GM04503 (cell line): ENCODE measurements at regions not wholly inside any gene's neighbourhood (a gene's known extent, or its start where the extent isn't known, plus 50 kb on each side); places are given as distances from the start of the nearest gene placed in this dataset.

ENCODE experiments used
- DNase-seq: peaks from one replicate; pipeline ENCODE4 v3.0.0-alpha.2; 2012; ENCODE audit warnings: low read depth

DNA sequence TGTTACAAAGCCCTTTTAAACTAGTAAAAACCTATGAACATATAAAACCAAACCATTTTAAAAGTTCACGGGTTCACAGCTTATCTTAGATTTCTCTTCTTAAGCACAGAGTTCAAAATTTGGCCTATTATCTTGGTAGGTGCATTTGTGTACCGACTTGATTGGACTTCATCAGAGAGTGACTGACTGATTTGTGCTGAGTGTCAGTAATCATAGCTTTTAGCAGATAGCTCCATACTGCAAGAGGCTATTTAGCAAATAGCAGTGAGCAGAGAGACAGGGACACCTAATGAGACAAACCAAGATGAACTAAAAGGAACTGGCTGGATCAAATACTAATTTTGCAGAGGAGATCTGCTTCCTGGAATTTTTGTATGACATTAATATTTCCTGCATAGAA is 274.5 kb downstream of the PRR16 start:
- no peak for DNase-seq

- no peak for DNase-seq
Measured at GRCh38 chr5:120740989-120741388, 276.9 kb downstream of the PRR16 start.

DNA sequence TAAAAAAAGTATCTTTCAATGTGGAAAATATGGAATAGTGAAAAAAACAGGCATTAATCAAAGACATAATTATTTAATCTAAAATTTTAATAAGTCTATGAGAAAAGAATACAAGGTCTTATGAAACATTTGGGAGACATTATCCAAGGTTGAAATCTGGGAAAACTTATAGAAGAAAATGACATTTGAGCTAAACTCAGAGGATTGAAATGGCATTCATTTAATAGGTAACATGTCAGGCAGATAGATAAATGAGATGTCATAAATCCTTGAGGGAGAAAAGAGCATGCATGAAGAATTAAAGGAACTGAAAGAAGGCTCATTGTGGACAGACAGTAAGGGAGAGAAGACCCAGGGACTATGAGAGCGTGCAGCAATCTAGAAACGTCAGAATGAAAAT is 284.4 kb downstream of the PRR16 start:
- DNase-seq: no peak

- DNase-seq: no peak
Measured at GRCh38 chr5:120749737-120750136, 285.6 kb downstream of the PRR16 start.

DNA sequence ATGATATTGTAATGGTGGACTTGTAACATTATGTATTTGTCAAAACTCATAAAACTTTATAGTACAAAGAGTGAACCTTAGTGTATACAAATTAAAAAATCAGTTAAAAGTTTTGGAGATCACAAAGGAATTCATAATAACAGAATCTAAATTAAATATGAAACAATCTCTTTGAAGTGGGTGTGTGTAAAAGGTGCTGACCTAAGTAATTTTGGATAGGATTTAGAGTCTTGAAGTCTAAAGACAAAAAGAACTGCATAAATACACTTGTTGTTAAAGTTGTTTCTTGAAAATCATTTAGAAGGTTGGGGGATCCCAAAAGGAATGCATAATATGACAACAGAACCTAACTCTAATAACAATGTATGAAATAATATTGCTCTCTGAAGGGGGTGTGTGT is 295.5 kb downstream of the PRR16 start:
- DNase-seq: no peak

DNA sequence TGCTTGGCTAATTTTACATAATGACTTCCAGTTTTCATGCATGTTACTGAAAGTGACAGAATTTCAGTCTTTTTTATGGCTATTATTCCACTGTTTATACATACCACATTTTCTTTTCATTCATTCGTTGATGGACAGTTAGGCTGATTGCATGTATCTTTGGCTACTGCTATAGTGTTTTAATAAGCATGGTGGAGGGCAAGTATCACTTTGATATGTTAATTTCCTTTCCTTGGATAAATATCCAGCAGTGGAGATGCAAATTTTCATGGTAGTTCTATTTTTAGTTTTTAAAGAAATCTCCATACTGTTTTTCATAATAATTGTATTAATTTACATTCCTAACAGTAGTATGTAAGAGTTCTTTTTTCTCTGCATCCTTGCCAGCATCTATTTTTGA is 297.9 kb downstream of the PRR16 start:
- DNase-seq: no peak

- peak; percentile 34 for DNase-seq
Measured at GRCh38 chr5:120765189-120765588, 301.1 kb downstream of the PRR16 start.

DNA sequence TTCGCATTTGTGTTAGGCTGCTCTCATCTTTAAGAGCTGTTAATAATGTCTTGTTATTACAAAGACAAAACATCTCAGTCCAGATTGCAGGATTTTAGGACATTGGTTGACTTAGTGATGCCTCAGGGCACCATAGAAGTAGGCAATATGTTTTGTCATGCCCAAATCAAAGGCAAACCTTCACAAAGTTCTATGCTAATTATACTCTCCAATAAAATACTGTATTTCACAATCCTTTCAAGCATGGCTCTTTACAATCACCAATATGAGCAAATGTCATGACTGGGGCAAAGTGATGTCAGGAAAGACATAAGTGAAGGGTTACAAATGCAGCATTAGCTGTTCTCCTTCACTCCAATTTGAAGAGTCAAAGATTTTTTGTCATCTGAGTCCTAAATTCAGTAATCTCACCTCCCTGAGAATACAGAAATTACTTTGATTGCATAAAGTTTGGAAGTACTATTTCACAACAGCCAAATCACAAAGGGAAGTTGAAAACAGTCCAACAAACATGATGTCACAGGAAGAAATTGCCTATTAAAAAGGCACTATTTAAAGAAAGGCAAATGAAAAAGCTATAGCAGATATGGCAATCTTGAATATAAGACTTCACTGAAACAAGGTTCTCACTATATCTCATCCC is 303.2 kb downstream of the PRR16 start:
- peak; percentile 34 for DNase-seq

- peak; percentile 75 for DNase-seq
Measured at GRCh38 chr5:120769312-120769872, 305.3 kb downstream of the PRR16 start.

DNA sequence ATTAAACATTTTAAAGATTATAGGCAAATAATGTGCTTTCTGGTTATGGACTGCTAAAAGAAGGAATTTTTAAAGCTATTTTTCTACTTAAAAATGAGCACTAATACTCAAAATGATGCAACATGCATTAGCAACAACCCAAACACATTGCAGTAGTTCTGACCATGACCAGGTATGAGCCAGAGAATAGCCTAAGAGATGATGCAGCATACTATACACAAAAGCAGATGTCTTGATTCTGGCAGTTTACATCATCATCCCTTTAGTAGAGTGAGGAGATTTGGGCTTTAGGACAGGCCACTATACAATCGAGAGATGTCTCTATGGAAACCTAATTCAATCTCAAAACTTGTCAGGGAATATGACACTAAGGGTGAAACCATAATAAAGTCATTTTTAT is 307.1 kb downstream of the PRR16 start:
- no peak for DNase-seq

DNA sequence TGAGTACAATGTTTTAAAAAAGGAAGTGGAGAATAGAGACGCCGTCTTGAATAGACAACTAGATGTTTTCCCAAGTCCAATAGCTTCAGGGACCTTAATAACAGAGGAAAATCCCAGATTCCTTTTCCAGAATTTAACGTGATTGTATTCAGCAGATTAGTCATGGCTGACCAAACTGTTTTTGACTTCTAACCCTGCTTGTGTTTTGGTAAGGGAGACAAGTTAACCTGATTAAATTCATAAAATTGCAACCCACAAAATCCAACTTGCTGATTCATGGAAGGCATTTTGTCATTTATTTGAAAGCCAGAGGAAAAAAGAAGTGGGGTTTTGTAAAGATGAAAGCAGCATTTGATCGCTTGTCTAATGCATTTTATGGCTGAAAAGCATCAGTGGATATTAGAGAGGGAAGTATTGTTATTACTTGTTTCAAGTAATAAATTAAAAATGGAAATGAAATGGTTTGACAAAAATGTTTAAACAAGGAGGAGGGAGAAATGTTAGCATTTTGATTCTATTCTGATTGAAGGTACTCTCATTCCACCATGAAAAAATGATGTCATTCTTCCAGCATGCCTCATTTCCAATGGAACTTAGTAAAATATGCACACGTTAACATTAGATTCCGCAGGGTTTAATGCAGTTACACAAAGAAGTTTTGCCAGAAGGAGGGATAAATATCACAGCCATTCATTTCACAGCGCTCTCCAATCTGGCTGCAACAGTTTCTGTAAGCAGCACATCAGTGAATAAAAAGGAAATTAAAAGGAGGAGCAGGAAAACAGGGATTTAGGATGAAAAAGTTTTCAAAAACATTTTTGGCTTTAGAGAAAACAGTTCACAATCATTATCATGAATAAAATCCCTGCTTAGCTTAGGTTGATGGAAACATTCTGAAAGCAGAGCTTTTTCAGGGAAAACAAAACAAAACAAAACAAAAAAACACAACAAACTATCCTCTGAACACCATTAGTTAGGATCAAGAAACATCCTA is 314.7 kb downstream of the PRR16 start:
- DNase-seq: peak; percentile 50

- DNase-seq: peak; percentile 45
Measured at GRCh38 chr5:120779674-120780073, 315.6 kb downstream of the PRR16 start.

DNA sequence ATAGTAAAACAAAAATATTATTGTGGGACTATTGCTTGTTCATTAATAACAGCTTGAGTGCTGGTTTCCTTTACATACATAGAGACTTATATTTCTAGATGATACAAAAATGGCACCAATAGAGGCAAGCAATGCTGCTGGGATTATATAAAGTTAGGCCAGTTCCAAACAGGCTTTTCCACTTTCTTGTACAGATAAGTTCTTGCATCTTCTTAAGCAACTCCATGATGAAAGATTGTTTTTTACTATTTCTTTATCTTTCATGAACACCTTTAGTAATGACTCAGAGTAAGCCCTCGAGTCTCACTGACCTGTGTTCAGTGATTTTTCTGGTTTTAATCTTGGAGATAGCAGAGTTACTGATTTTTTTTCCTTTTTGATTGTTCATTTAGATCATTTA is 324.4 kb downstream of the PRR16 start:
- no peak for DNase-seq

GRCh38 chr5:120789918-120790317 is 325.8 kb downstream of the PRR16 start:
- DNase-seq: no peak

- no peak for DNase-seq
Measured at GRCh38 chr5:120790339-120790738, 326.2 kb downstream of the PRR16 start.

DNA sequence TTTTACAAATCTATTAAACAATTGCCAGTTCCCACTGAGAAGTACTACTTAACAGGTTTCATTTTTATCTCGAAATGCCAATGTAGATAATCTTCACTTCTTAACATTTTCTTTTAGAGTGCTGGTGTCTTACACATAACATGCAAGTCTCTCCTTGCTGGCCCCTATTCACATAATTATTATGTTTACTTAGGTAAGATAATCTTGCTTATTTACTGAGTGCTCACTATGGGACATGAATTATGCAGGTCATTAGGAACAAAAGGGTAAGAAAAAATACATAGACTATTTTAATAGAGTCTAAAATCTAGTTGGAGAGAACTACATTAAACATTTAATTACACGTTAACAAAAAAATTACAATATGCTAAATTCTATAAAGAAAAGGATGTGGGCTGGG is 328.4 kb downstream of the PRR16 start:
- DNase-seq: no peak

GRCh38 chr5:120794121-120794520 is 330.0 kb downstream of the PRR16 start:
- DNase-seq: no peak

DNA sequence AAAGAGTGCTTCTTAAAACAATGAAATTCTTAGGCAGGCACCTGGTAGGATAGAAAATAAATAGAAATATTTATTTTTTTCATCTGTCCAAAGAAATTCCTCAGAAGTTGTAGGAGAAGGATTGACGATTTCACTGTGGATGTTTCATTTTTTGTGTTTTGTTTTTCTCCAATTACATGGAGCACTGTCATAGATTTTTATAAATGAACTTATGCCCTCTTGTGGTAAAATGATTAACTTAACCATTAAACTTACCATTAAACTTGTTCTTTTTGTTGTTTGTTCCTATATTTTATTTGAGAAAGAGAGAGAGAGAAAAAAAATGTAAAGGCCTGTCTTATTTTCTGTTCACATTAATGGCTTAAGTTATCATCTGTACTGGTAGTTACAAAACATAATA is 339.2 kb downstream of the PRR16 start:
- DNase-seq: no peak

GRCh38 chr5:120805131-120805530 is 341.0 kb downstream of the PRR16 start:
- no peak for DNase-seq

- DNase-seq: no peak
Measured at GRCh38 chr5:120806202-120806601, 342.1 kb downstream of the PRR16 start.

DNA sequence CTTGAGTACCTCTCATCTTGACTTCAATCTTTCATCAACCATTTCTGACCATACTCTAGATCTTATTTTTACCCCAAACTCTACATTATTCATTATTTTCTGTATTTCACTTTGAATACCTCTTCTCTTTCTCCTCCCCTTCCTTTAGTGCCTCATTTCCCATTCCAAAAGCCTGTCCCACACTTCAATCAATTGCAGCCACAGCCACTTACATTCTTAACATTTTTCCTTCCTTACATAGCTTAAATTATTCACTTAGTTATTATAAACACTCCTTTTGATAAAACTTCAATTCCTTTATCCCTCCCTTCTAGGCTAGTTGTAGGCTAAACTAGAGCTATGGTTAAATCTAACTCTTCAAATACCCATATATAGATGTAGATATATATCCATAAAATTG is 344.0 kb downstream of the PRR16 start:
- DNase-seq: no peak

GRCh38 chr5:120808606-120809005 is 344.5 kb downstream of the PRR16 start:
- DNase-seq: no peak

DNA sequence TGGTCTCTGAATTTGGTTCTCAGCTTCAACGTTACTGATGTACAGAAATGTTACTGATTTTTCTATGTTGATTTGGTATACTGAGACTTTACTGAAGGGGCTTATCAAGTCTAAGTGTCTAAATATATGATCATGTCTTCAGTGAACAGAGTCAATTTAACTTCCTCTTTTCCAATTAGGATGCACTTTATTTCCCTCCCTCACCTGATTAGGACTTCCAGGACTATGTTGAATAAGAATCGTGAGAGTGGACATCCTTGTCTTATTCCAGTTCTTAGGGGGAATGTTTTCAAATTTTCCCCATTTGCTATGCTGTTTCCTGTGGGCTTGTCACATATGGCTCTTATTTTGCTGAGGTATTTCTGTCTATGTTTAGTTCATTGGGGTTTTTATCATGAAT is 349.5 kb downstream of the PRR16 start:
- DNase-seq: no peak
